Breast epithelium (tissue), 4 donors: ENCODE measurements at regions not wholly inside any gene's neighbourhood (a gene's known extent, or its start where the extent isn't known, plus 50 kb on each side); places are given as distances from the start of the nearest gene placed in this dataset.

ENCODE experiments used
- DNase-seq, 2 donors: peaks; one replicate each; pipeline ENCODE4 v3.0.0-alpha.2; 2019; ENCODE audit warnings: low spot score in 2 of 2
- H3K27ac ChIP-seq, 2 donors: fragments of 200-600 bp; sonication (generic) in 1 of 2; one replicate each; pipeline ENCODE4 v1.5.1; 2016 to 2019; ENCODE audit warnings: mild to moderate bottlenecking in 1 of 2
- H3K27me3 ChIP-seq, 2 donors: fragments of 200-600 bp; sonication (generic) in 1 of 2; one replicate each; pipeline versions ENCODE4 v1.5.1 to v1.6.0; 2017 to 2019; ENCODE audit warnings: control low read depth in 1 of 2, mild to moderate bottlenecking in 1 of 2
- H3K36me3 ChIP-seq: fragments of 200-600 bp; one replicate; pipeline ENCODE4 v1.5.1; 2019
- H3K4me1 ChIP-seq, 2 donors: fragments of 200-600 bp; sonication (generic); one replicate each; pipeline ENCODE4 v1.5.1; 2016 to 2019; ENCODE audit warnings: control low read depth in 1 of 2
- H3K4me3 ChIP-seq, 3 donors: fragments of 200-600 bp; sonication (generic); 1 replicate in 2 of 3; 2 replicates in 1 of 3; pipeline ENCODE4 v1.5.1; 2016 to 2019; ENCODE audit warnings: mild to moderate bottlenecking in 3 of 3, moderate library complexity in 2 of 3
- H3K9me3 ChIP-seq, 2 donors: fragments of 200-600 bp; sonication (generic) in 1 of 2; one replicate each; pipeline ENCODE4 v1.5.1; 2016 to 2019; ENCODE audit warnings: control low read depth in 1 of 2
- CTCF ChIP-seq, 3 donors: fragments of 450-650 bp; IDR thresholded peaks; one replicate each; pipeline ENCODE4 v1.5.1; 2016 to 2017; ENCODE audit warnings: antibody characterized with exemption in 3 of 3, mild to moderate bottlenecking in 3 of 3, moderate library complexity in 3 of 3
- POLR2A ChIP-seq: fragments of 450-650 bp; IDR thresholded peaks from one replicate; pipeline ENCODE4 v1.6.1; 2016; ENCODE audit warnings: antibody characterized with exemption, mild to moderate bottlenecking, moderate library complexity
- POLR2AphosphoS5 ChIP-seq, 3 donors: sonication (generic); formaldehyde crosslinking; IDR thresholded peaks; one replicate each; pipeline ENCODE4 v1.6.1; 2017; ENCODE audit warnings: antibody characterized with exemption in 3 of 3
- intact Hi-C: fragments of 100-400 bp; cut with DNase I; formaldehyde crosslinking; loops from one replicate; pipeline ENCODE4 v1.15.1; 2023; ENCODE audit warnings: low total_unique reads

- Histone ChIP-seq H3K27me3 (peaks cover 0 to 48% of the 10 kb centered on the region in 2 donors), H3K36me3 (no peaks in the 10 kb centered on the region), H3K4me3 (no peak overlapping the region), H3K9me3 (no peaks in the 10 kb centered on the region), H3K4me1 (no peaks in the 10 kb centered on the region), H3K27ac (no peak overlapping the region)
- TF ChIP-seq POLR2AphosphoS5 (IDR thresholded peaks at IDR 0.05): no peak
- intact Hi-C loops: no loop called here
- no peak for DNase-seq
These were observed 52.6 kb upstream of the ESX1 start for GRCh38 chrX:104307341-104307740.

GRCh38 chrX:104306180-104306579 lies 51.4 kb upstream of the ESX1 start:
- Histone ChIP-seq H3K9me3 (no peaks in the 10 kb centered on the region), H3K36me3 (no peaks in the 10 kb centered on the region), H3K27ac (no peak overlapping the region), H3K4me1 (no peaks in the 10 kb centered on the region), H3K27me3 (peaks cover 0 to 45% of the 10 kb centered on the region in 2 donors), H3K4me3 (no peak overlapping the region)
- DNase-seq: no peak
- TF ChIP-seq POLR2A: no peak
- no peak for TF ChIP-seq POLR2AphosphoS5 (IDR thresholded peaks at IDR 0.05)
- TF ChIP-seq CTCF (IDR thresholded peaks at IDR 0.05): no peak
- intact Hi-C loops: no loop called here
